ENCODE measurements at regions not wholly inside any gene's neighbourhood (a gene's known extent, or its start where the extent isn't known, plus 50 kb on each side); places are given as distances from the start of the nearest gene placed in this dataset.

- TF ChIP-seq CTCF (IDR thresholded peaks at IDR 0.05) (no peak), POLR2A (IDR thresholded peaks at IDR 0.05) (no peak), POLR2AphosphoS5 (IDR thresholded peaks at IDR 0.05) (no peak)
Measured at GRCh38 chrY:19026631-19027030, 253.1 kb upstream of the HSFY2 start.
